Nephron progenitor cell (in vitro differentiated cells): ENCODE measurements at regions not wholly inside any gene's neighbourhood (a gene's known extent, or its start where the extent isn't known, plus 50 kb on each side); places are given as distances from the start of the nearest gene placed in this dataset.

Experiments used
- DNase-seq: peaks from one replicate; pipeline ENCODE4 v3.0.0; 2021
- H3K27ac Mint-ChIP-seq: 2 replicates; pipeline ENCODE4 v1.8.0; 2021; ENCODE audit warnings: mild to moderate bottlenecking, moderate library complexity, mixed read lengths
- H3K27me3 Mint-ChIP-seq: 2 replicates; pipeline ENCODE4 v1.8.0; 2021; ENCODE audit warnings: mild to moderate bottlenecking, low read depth, mixed read lengths; ENCODE audit not compliant: poor library complexity
- H3K36me3 Mint-ChIP-seq: 2 replicates; pipeline ENCODE4 v1.8.0; 2021; ENCODE audit warnings: low read depth, mixed read lengths
- H3K4me1 Mint-ChIP-seq: 2 replicates; pipeline ENCODE4 v1.8.0; 2021; ENCODE audit warnings: mixed read lengths
- H3K4me3 Mint-ChIP-seq: 2 replicates; pipeline ENCODE4 v1.8.0; 2021; ENCODE audit warnings: mild to moderate bottlenecking, moderate library complexity, mixed read lengths
- H3K9me3 Mint-ChIP-seq: 2 replicates; pipeline ENCODE4 v1.8.0; 2021; ENCODE audit warnings: mild to moderate bottlenecking, moderate library complexity, mixed read lengths
- TF ChIP-seq, protein P1 (sequence below): fragments of 200-600 bp; sonication (generic); IDR thresholded peaks from 2 replicates; pipeline ENCODE4 v1.5.0; 2021; ENCODE audit warnings: antibody characterized with exemption

DNA sequence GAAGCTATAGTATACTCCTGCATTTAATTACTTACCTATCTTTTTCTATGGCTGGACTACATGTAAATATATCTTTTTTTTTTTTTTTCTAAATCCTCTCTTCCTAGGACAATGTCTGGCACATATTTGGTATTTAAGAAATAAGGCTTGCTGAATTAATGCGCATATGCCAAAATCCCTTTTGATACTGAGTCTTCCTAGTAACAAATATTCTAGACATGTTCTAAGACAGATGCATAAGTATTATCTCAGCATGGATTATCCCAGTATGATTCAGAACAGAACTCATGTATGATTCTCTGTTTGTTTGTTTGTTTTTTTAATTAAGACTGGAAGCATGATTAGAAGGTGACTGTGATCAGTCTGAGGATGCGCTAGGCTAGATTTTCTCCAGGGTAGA is 249.8 kb upstream of the ZNF717 start:
- Mint-ChIP-seq H3K27me3 (no peaks in the 10 kb centered on the region), H3K36me3 (no peaks in the 10 kb centered on the region), H3K27ac (no peak overlapping the region), H3K9me3 (peaks cover 14% of the 10 kb centered on the region), H3K4me1 (peaks cover 12% of the 10 kb centered on the region), H3K4me3 (no peak overlapping the region)
- TF ChIP-seq, protein P1, sequence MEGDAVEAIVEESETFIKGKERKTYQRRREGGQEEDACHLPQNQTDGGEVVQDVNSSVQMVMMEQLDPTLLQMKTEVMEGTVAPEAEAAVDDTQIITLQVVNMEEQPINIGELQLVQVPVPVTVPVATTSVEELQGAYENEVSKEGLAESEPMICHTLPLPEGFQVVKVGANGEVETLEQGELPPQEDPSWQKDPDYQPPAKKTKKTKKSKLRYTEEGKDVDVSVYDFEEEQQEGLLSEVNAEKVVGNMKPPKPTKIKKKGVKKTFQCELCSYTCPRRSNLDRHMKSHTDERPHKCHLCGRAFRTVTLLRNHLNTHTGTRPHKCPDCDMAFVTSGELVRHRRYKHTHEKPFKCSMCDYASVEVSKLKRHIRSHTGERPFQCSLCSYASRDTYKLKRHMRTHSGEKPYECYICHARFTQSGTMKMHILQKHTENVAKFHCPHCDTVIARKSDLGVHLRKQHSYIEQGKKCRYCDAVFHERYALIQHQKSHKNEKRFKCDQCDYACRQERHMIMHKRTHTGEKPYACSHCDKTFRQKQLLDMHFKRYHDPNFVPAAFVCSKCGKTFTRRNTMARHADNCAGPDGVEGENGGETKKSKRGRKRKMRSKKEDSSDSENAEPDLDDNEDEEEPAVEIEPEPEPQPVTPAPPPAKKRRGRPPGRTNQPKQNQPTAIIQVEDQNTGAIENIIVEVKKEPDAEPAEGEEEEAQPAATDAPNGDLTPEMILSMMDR: no peak
- DNase-seq: no peak

DNA sequence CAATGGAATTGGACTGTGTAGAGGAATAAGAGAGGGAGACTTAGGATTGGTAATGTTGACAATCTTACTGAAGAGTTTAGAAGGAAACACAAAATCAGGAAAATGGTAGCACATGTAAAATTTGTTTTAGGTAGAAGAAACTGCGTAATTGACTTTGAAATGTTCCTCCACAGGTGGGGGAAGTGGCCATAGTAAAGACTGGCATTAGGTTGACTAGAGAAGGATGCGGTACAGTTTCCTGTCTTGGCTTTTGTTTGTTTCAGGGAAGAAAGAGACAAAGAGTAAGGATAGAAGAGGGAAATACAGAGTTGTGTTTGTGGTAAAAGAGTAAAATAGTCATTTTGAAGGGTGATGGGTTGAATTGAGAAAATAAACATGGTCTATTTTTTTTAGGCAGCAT is 253.6 kb upstream of the ZNF717 start:
- H3K4me1 Mint-ChIP-seq: peaks cover 12% of the 10 kb centered on the region
- no peaks in the 10 kb centered on the region for H3K36me3 Mint-ChIP-seq
- H3K27me3 Mint-ChIP-seq: no peaks in the 10 kb centered on the region
- TF ChIP-seq, protein P1: no peak
- no peaks in the 10 kb centered on the region for H3K9me3 Mint-ChIP-seq
- no peak overlapping the region for H3K27ac Mint-ChIP-seq
- no peak overlapping the region for H3K4me3 Mint-ChIP-seq
- no peak for DNase-seq

DNA sequence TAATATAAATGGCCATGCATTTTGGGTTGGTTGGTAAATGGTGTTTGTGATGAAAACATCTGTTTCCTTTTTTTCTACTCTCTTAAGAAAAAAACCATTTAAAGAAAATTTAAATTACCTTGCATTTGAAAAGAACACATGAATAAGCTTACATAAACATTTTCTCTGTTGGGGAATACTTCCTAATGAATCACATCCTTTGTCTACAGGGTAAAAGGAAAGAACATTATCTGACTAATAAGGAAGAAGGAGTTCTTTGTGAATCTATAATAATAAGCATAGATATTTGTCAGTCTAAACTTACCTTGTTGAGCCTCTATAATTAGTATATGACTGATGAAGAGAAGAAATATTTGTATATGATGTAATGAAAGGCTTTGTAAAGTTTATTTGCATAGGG is 254.1 kb upstream of the ZNF717 start:
- no peaks in the 10 kb centered on the region for H3K27me3 Mint-ChIP-seq
- H3K9me3 Mint-ChIP-seq: no peaks in the 10 kb centered on the region
- no peaks in the 10 kb centered on the region for H3K36me3 Mint-ChIP-seq
- peaks cover 10% of the 10 kb centered on the region for H3K4me1 Mint-ChIP-seq
- TF ChIP-seq, protein P1: no peak
- H3K27ac Mint-ChIP-seq: no peak overlapping the region
- H3K4me3 Mint-ChIP-seq: no peak overlapping the region
- no peak for DNase-seq

DNA sequence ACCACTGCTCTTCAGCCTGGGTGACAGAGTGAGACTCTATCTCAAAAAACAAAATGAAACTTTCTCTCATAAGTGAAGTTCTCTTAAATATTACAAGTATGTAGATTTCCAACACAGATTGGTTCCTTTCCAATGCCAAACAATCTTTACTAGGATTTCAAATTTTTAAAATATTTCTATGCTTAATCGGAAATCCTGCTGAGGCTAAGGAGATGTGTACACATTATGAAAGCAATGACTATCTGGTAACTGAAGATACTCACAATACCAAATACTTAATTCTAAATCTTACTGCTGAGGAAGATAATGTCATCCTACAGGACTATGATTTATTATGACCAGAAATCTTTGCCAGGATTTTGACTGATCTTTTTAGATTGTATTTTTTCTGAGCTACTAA is 255.6 kb upstream of the ZNF717 start:
- H3K27me3 Mint-ChIP-seq: no peaks in the 10 kb centered on the region
- H3K36me3 Mint-ChIP-seq: no peaks in the 10 kb centered on the region
- no peak for DNase-seq
- TF ChIP-seq, protein P1: no peak
- no peaks in the 10 kb centered on the region for H3K4me1 Mint-ChIP-seq
- H3K4me3 Mint-ChIP-seq: no peak overlapping the region
- H3K9me3 Mint-ChIP-seq: no peaks in the 10 kb centered on the region
- H3K27ac Mint-ChIP-seq: no peak overlapping the region

DNA sequence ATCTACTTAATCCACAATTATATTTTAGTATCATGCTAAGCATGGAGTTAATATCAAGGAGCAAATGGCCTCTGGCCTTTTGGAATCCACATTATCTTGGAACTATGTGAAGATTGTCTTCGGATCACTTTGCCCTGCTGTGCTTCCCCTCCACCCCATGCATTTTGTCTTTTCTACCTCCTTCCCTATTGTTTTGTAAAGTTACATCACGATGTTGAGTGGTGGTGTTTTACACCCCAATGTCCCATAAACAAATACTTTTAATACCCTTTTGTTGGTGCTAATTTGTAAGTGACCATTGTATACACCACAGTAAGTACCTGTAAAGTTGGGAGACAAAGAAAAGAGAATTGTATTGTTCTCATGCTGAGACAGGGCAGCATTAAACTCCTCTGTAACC is 258.4 kb upstream of the ZNF717 start:
- H3K27me3 Mint-ChIP-seq: no peaks in the 10 kb centered on the region
- H3K27ac Mint-ChIP-seq: no peak overlapping the region
- TF ChIP-seq, protein P1: no peak
- H3K4me3 Mint-ChIP-seq: no peak overlapping the region
- H3K4me1 Mint-ChIP-seq: no peaks in the 10 kb centered on the region
- H3K36me3 Mint-ChIP-seq: no peaks in the 10 kb centered on the region
- no peaks in the 10 kb centered on the region for H3K9me3 Mint-ChIP-seq
- no peak for DNase-seq

DNA sequence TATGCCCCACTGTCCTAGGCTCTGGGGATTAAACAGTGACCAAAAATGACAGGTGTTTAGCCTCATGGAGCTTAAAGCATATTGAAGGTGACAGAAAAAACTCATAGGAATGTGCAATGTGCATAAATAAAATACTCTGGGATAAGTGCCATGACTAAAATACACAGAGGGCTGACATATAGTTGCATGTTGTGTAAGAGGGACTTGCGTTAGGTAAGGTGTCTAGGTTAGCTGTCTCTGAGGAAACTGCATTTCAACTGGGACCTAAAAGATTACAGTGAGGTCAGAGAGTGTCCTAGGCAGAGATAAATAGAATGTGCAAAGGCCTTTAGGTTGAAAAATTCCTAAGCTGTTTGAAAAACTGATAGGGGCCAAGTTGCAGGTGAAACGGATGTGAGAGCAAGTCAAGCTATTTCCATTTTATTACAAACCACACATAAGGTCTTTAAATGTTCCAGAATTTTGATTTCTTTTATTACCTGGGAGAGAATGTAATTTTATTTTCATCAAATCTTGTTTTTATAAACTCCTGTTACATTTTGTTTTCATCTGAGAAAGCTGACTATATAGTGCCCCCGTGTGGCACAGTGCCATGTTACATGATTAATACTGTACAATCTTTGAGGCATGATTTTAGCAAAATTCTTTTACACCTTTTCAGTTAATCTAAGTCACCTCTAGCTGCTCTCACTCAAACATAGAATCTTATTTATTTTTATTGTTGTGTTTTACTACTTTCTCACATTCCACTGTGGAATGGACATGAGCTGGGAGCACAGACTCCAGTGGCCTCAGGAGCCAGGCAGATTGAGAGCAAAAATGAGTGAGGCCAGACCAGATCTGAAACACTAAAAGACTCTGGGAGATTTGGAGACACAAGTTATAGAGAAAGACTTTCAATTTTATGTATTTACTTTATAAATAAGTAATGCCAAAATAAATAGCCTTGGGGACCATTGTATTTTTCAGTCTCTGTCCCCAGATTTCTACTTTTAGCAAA is 259.6 kb upstream of the ZNF717 start:
- DNase-seq: peak; percentile 52
- Mint-ChIP-seq H3K27me3 (no peaks in the 10 kb centered on the region), H3K9me3 (no peaks in the 10 kb centered on the region), H3K4me3 (no peak overlapping the region), H3K36me3 (no peaks in the 10 kb centered on the region), H3K4me1 (no peaks in the 10 kb centered on the region), H3K27ac (no peak overlapping the region)
- TF ChIP-seq, protein P1: peak; percentile 78
